Right lobe of liver (tissue), 4 donors: ENCODE measurements at regions not wholly inside any gene's neighbourhood (a gene's known extent, or its start where the extent isn't known, plus 50 kb on each side); places are given as distances from the start of the nearest gene placed in this dataset.

ENCODE experiments used
- CTCF ChIP-seq, 4 donors: fragments of 200-600 bp in 3 of 4; fragments of 450-650 bp in 1 of 4; IDR thresholded peaks; one replicate each; pipeline versions ENCODE4 v1.5.1 to v1.8.0; 2016 to 2022; ENCODE audit warnings: antibody characterized with exemption in 4 of 4, mild to moderate bottlenecking in 2 of 4
- POLR2A ChIP-seq: fragments of 450-650 bp; IDR thresholded peaks from one replicate; pipeline ENCODE4 v1.6.1; 2017; ENCODE audit warnings: antibody characterized with exemption, mild to moderate bottlenecking
- donor health status: DM: no; HTN: no; CAD: no.
- donor health status: DM: no; HTN: no; CAD: no.
- donor health status: DM: no; HTN: yes; CAD: no.

GRCh38 chr2:220224691-220225543 is 597.5 kb downstream of the SLC4A3 start:
- TF ChIP-seq POLR2A, result no peak
- no peak for TF ChIP-seq CTCF (IDR thresholded peaks at IDR 0.05)
